ENCODE measurements at regions not wholly inside any gene's neighbourhood (a gene's known extent, or its start where the extent isn't known, plus 50 kb on each side); places are given as distances from the start of the nearest gene placed in this dataset.

DNA sequence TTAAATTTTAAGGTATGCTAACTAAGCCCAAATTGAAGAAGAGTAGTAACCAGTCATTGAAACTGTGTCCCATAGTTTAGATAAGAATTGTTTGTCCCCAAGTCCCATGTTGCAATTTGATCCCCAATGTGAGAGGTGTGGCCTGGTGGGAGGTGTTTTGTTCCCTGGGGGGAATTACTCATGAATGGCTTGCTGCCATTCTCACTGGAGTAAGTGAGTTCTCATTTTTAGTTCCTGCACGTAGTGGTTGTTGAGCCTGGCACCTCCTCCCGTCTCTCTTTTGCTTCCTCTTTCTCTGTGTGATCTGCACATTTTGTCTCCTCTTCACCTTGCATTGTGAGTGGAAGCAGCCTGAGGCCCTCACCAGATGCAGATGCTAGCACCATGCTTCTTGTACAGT lies 1271.0 kb downstream of the NSUN3 start:
- TF ChIP-seq POLR2A (IDR thresholded peaks at IDR 0.05) (no peak), CTCF (IDR thresholded peaks at IDR 0.05) (no peak), EP300 (IDR thresholded peaks at IDR 0.05; ENCODE audit: low read depth) (no peak)

Data from transverse colon (tissue), 3 donors.